ENCODE measurements at regions not wholly inside any gene's neighbourhood (a gene's known extent, or its start where the extent isn't known, plus 50 kb on each side); places are given as distances from the start of the nearest gene placed in this dataset.

- DNase-seq (ENCODE audit: low spot score), result no peak
Measured at GRCh38 chrX:15983034-15983433, 128.4 kb upstream of the AP1S2 start.

- no peak for DNase-seq (ENCODE audit: low spot score)
Measured at GRCh38 chrX:15977644-15978043, 123.0 kb upstream of the AP1S2 start.

GRCh38 chrX:15976396-15976795 is 121.8 kb upstream of the AP1S2 start:
- no peak for DNase-seq (ENCODE audit: low spot score)

GRCh38 chrX:15973946-15974345 is 119.3 kb upstream of the AP1S2 start:
- DNase-seq (ENCODE audit: low spot score), result peak; percentile 5

GRCh38 chrX:15973299-15973698 is 118.7 kb upstream of the AP1S2 start:
- DNase-seq (ENCODE audit: low spot score), result peak; percentile 8

- DNase-seq (ENCODE audit: low spot score), result no peak
Measured at GRCh38 chrX:15971696-15972095, 117.1 kb upstream of the AP1S2 start.

- no peak for DNase-seq (ENCODE audit: low spot score)
Measured at GRCh38 chrX:15963858-15964257, 109.2 kb upstream of the AP1S2 start.

GRCh38 chrX:15960237-15960636 is 105.6 kb upstream of the AP1S2 start:
- DNase-seq (ENCODE audit: low spot score), result no peak

- no peak for DNase-seq (ENCODE audit: low spot score)
Measured at GRCh38 chrX:15956681-15957080, 102.1 kb upstream of the AP1S2 start.

GRCh38 chrX:15953801-15954200 is 99.2 kb upstream of the AP1S2 start:
- DNase-seq (ENCODE audit: low spot score), result no peak

- DNase-seq (ENCODE audit: low spot score), result no peak
Measured at GRCh38 chrX:15952212-15952611, 97.6 kb upstream of the AP1S2 start.

GRCh38 chrX:15948318-15948660 is 93.7 kb upstream of the AP1S2 start:
- no peak for DNase-seq (ENCODE audit: low spot score)

- peak; percentile 64 for DNase-seq (ENCODE audit: low spot score)
Measured at GRCh38 chrX:15947648-15948317, 93.2 kb upstream of the AP1S2 start.

GRCh38 chrX:15946783-15947580 is 92.4 kb upstream of the AP1S2 start:
- peak; percentile 60 for DNase-seq (ENCODE audit: low spot score)

- no peak for DNase-seq (ENCODE audit: low spot score)
Measured at GRCh38 chrX:15943391-15943790, 88.8 kb upstream of the AP1S2 start.

- DNase-seq (ENCODE audit: low spot score), result no peak
Measured at GRCh38 chrX:15942307-15942706, 87.7 kb upstream of the AP1S2 start.

- DNase-seq (ENCODE audit: low spot score), result no peak
Measured at GRCh38 chrX:15939737-15940136, 85.1 kb upstream of the AP1S2 start.

GRCh38 chrX:15938072-15938471 is 83.5 kb upstream of the AP1S2 start:
- no peak for DNase-seq (ENCODE audit: low spot score)

GRCh38 chrX:15931362-15931761 is 76.7 kb upstream of the AP1S2 start:
- DNase-seq (ENCODE audit: low spot score), result no peak

- DNase-seq (ENCODE audit: low spot score), result peak; percentile 23
Measured at GRCh38 chrX:15930585-15930984, 76.0 kb upstream of the AP1S2 start.

- DNase-seq (ENCODE audit: low spot score), result no peak
Measured at GRCh38 chrX:15929194-15929593, 74.6 kb upstream of the AP1S2 start.

GRCh38 chrX:15926622-15927021 is 72.0 kb upstream of the AP1S2 start:
- no peak for DNase-seq (ENCODE audit: low spot score)

- no peak for DNase-seq (ENCODE audit: low spot score)
Measured at GRCh38 chrX:15918003-15918402, 63.4 kb upstream of the AP1S2 start.

- no peak for DNase-seq (ENCODE audit: low spot score)
Measured at GRCh38 chrX:15916704-15917084, 62.1 kb upstream of the AP1S2 start.
